Epithelial cell of prostate (primary cell): ENCODE measurements at regions not wholly inside any gene's neighbourhood (a gene's known extent, or its start where the extent isn't known, plus 50 kb on each side); places are given as distances from the start of the nearest gene placed in this dataset.
A peak's percentile ranks its signal among the peaks of the same experiment; 100 is the strongest.

Source experiments
- DNase-seq: peaks from one replicate; pipeline ENCODE4 v3.0.0-alpha.2; 2011; ENCODE audit warnings: low read depth, low spot score
- H3K27ac ChIP-seq: fragments of 450-650 bp; 2 replicates; pipeline ENCODE4 v1.5.1; 2017; ENCODE audit warnings: mild to moderate bottlenecking

DNA sequence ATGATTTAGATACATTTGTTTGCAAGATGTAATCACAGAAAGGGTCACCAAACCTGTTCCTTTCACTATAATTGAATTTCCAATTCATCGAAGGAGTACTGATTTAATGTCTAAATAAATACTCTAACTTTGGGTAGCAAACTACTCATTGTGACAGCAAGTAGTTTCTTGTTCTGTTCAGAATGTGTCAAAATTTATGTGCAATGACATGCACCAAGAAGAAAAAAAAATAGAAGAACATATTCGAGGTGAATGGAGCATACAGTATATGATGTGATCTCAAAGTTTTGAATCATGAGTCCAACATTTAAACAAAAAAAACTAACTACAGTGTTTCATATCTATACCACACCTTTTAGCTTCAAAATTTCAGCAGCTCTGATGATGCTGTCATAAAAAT lies 583.6 kb upstream of the MMS22L start:
- DNase-seq, result no peak
- peak overlapping the region; percentile 39 for H3K27ac ChIP-seq

- no peak for DNase-seq
- H3K27ac ChIP-seq, result no peak overlapping the region
These were observed 584.2 kb upstream of the MMS22L start for GRCh38 chr6:97867177-97867576.

- no peak overlapping the region for H3K27ac ChIP-seq
- DNase-seq, result no peak
These were observed 587.3 kb upstream of the MMS22L start for GRCh38 chr6:97870273-97870672.

DNA sequence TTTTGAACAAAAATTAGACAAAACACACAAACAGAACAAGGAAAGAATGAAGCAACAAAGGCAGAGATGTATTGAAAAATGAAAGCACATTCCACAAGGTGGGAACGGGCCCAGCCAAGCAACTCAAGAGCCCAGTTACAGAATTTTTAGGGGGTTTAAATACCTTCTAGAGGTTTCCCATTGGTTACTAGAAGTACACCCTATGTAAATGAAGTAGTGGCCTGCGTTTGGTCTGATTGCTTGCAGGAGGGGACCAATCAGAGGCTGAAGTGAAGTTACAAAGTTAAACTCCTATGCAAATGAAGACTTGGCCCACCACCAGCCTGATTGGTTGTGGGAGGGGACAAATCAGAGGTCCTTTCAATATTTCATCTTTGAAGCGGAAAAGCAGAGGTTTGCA lies 593.7 kb upstream of the MMS22L start:
- DNase-seq, result no peak
- H3K27ac ChIP-seq, result no peak overlapping the region

DNA sequence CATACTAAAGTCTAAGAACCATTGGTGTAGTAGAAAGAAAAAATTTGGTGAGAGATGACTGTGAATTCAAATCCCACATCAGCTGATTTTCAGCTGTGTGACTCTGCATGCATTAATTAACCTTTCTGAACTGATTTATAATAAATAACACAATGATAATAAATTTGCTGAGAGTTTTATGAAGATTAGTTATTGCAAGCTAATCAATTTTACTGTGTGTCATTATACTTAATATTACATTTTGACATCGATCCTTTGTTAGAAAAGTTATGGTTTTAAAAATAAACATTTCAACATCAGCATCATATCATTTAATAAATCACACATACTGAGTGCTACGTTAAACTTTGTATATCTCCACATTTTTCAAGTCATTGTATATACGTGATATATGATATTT lies 599.7 kb upstream of the MMS22L start:
- no peak for DNase-seq
- H3K27ac ChIP-seq, result no peak overlapping the region

DNA sequence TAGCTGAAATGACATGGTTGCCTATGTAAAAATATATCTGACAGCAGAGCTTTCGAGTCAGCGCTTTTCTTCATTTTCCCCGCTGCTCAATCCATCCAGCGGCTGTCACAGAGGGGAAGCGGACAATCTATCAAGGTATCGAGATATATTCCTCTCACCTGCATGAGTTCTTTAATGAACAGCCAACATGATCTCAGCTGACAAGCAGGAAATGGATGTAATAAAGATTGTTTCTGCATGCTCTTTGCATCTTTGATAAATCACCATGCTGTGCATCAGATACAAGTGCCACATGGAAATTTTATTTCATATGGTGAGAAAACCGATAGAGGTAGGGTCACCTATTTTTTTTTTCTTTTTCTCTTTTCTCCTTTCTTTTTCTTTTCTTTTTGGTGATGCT lies 602.3 kb upstream of the MMS22L start:
- no peak for DNase-seq
- H3K27ac ChIP-seq, result no peak overlapping the region

GRCh38 chr6:97885828-97886227 lies 602.8 kb upstream of the MMS22L start:
- no peak overlapping the region for H3K27ac ChIP-seq
- no peak for DNase-seq

DNA sequence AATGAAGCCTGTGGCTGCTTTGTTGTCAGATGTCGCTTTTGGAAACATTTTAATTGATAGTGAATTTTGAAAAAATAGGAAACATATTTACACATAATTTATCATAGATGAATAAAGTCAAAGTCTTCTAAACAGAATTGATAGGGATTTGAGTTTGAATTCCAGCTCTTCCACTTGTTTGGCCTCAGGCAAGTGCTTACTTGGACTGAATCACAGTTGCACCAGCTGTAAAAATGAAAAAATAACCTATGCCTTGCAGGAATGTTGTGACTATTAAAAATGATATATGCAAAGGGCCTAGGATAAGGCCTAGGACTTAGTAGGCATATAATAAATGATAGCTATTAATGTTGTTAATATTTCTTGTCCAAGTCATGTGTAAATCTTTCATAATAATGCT lies 618.5 kb upstream of the MMS22L start:
- DNase-seq, result no peak
- no peak overlapping the region for H3K27ac ChIP-seq

- DNase-seq, result no peak
- H3K27ac ChIP-seq, result no peak overlapping the region
These were observed 626.4 kb upstream of the MMS22L start for GRCh38 chr6:97909380-97909779.

DNA sequence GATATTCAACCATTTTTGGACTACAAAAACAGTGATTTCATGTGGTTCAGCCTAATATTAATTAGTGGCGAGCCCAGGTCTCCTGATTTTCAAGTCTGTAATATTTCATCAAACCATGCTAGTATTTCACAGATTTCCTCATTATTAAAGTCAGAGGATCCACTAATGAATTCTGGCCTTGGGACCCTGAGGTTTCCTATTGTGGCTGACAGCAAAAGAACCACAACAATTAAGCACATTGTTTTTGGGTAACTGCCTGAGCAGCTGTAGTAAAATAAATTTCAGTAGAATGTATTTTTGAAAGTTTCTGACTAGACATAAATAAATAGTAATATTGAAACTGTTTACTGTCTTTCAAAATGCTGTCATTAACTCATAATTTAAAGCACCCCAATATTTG lies 630.7 kb upstream of the MMS22L start:
- no peak overlapping the region for H3K27ac ChIP-seq
- DNase-seq, result no peak

DNA sequence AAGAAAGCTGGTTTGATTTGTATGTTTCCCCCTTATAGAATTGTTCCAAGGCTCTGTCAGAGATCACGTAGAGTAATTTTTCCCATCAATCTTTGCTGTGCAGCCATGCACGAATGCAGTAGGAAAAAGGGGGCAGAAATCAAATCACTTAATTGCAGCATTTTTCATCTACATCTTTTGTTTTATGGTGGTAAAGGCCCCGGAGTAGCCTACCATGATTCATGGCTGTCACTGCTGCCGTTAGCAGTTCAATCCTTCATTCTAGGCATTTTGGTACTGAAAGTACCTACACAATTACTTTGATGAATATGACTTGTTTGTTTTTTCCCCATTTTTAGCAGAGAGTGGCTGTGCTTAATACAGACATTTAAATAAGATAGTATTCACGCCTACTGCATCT lies 631.9 kb upstream of the MMS22L start:
- H3K27ac ChIP-seq, result no peak overlapping the region
- no peak for DNase-seq

DNA sequence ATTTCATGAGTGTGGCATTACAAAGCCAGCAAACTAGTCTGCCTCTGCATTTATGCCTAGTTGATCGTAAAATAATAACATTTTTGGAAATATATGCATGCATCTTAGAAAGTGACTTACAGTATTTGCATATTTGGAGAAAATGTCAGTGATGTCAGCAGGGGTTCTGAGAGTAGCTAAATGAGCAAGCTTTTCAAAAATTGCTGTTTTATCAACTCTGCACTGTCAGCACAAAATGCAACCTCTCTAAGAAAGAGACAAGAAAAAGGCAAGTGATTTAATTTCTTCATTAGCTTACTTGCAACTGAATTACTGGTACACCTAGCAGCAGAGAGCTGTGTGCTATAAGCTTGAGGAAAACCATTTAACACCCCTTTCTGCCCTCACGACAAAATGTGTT lies 632.5 kb upstream of the MMS22L start:
- no peak overlapping the region for H3K27ac ChIP-seq
- no peak for DNase-seq

DNA sequence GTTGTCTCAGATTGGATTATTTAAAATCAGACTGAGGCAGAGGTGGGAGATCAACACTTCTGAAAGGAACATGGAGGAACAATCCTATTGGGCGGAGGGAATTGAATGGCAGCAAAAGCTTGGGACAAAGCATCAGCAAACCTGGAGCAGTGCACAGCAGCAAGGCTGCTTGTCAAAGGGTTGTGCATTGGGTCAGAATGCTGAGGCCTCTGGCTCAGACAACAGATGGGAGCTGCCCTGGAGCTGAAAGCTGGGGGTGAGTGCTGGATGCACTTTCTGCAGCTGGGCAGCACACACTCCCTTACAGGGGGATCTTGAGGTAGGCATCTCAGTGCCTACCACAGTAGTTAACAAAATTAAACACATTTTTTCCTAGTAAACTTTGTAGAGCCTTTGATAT lies 634.4 kb upstream of the MMS22L start:
- H3K27ac ChIP-seq, result no peak overlapping the region
- no peak for DNase-seq

DNA sequence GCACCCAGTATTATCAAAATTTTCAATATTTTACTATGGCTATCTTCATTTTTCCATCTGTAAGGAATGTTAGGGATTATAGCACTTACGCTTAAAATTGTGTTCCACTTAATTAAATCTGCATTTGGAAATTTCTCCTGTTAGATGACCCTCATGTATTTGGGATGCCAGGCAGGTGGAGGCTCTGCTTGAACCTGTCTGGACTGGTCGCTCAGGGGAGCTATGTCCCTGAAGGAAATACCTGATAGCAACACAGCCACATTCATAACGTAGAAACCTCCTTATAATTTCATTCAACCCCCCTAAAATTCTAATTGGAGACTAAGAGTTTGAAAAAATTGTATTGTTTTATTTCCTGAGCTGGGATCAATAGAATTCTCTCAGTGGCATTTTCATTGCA lies 636.0 kb upstream of the MMS22L start:
- DNase-seq, result no peak
- no peak overlapping the region for H3K27ac ChIP-seq

GRCh38 chr6:97919631-97920030 lies 636.6 kb upstream of the MMS22L start:
- no peak for DNase-seq
- H3K27ac ChIP-seq, result no peak overlapping the region

- no peak for DNase-seq
- no peak overlapping the region for H3K27ac ChIP-seq
These were observed 640.2 kb upstream of the MMS22L start for GRCh38 chr6:97923249-97923648.

DNA sequence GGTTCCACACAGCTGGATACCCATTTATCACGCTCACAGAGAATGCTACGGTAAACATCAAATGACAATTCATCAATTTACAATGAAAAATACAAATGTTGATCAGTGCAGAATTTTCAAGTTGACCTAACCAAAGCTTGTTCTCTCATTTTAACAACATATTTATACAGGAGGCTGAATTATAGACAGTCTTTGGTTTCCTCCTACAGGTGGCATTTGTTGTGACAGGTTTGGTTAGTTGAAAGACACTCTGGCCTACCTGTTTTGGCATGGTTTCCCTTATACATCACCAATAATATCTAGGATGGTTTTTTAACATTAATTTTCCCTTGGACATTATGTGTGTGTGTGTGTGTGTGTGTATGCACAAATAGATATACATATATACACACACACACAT lies 642.5 kb upstream of the MMS22L start:
- no peak for DNase-seq
- no peak overlapping the region for H3K27ac ChIP-seq

GRCh38 chr6:97939440-97940168 lies 656.6 kb upstream of the MMS22L start:
- H3K27ac ChIP-seq, result no peak overlapping the region
- no peak for DNase-seq

GRCh38 chr6:97947841-97948240 lies 664.8 kb upstream of the MMS22L start:
- no peak overlapping the region for H3K27ac ChIP-seq
- DNase-seq, result peak; percentile 95

DNA sequence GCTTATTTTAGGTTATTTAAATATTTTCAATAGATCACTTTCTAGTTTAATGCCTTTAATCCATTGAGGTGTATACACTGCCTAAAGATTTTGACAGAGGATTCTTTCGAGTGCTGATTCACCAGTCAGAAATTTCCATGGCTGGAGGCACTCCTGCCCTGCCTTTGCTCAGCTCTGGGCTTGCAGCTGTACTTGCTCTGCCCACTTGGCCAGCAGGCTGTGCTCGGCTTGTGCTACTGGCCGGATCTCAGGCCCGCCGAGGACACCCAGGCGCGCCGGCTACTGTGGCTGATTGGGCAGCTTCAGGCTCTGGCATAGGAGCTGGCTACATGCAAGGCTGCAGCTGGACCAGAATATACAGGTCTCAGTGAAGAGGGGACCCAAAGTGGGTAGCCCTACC lies 675.1 kb upstream of the MMS22L start:
- H3K27ac ChIP-seq, result no peak overlapping the region
- DNase-seq, result peak; percentile 18

DNA sequence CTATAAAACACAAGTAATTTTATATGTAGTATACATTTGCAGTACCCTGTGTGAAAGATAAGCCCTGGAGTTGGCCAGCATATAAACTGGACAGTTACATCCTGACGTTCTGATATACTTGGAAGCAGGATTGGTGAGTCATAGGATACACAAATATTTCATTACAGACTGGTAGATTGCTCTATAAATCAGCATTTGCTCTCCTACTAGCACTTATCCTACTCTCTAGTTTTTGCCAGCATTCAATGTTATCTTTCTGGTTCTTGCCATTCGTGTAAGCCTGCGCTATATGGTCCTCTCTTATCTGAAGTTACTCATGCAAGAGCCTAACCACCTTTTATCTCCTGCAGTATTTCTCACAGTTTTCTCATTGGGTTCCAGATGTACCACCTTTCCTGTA lies 680.2 kb upstream of the MMS22L start:
- no peak overlapping the region for H3K27ac ChIP-seq
- no peak for DNase-seq

DNA sequence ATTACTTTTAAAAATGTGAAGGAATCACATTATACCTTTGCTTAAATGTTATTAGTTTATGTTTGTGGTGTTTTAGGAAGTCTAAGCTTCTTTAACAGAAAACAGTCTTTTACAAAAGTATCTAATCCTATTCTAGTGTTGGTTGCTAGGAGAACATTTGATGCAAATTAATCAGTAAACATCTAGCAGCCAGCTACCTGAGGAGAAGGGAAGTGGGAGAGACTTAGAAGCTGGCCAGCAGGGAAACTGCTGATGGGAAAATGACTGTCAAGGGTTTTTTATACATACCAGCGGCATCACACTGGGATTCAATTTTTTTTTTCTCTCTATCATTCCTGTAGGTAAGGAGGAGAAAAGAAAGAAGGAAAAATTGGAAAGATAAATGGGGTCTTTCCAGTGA lies 686.0 kb upstream of the MMS22L start:
- H3K27ac ChIP-seq, result no peak overlapping the region
- DNase-seq, result no peak

GRCh38 chr6:97977084-97977483 lies 694.1 kb upstream of the MMS22L start:
- DNase-seq, result no peak
- no peak overlapping the region for H3K27ac ChIP-seq
